ENCODE measurements at regions not wholly inside any gene's neighbourhood (a gene's known extent, or its start where the extent isn't known, plus 50 kb on each side); places are given as distances from the start of the nearest gene placed in this dataset.

- TF ChIP-seq CTCF (IDR thresholded peaks at IDR 0.05) (no peak), POLR2A (IDR thresholded peaks at IDR 0.05) (no peak)
- H3K27ac ChIP-seq, result peak overlapping the region in 3 of 4 donors; percentile 57 to 86 (median 85)
- peaks cover 0 to 15% (median 0%) of the 10 kb centered on the region in 4 donors for H3K4me1 ChIP-seq
- no peaks in the 10 kb centered on the region for H3K27me3 ChIP-seq
- peaks cover 0 to 8% (median 0%) of the 10 kb centered on the region in 4 donors for H3K9me3 ChIP-seq
- DNase-seq, result no peak
- no peak overlapping the region for H3K4me3 ChIP-seq
- H3K36me3 ChIP-seq, result no peaks in the 10 kb centered on the region
Observed at GRCh38 chr6:44059359-44060346, 67.6 kb downstream of the MRPL14 start.

- no peaks in the 10 kb centered on the region for H3K27me3 ChIP-seq
- peaks cover 0 to 11% (median 0%) of the 10 kb centered on the region in 4 donors for H3K4me1 ChIP-seq
- no peak overlapping the region for H3K4me3 ChIP-seq
- DNase-seq, result peak in 2 of 3 donors; percentile 30 to 78
- H3K36me3 ChIP-seq, result no peaks in the 10 kb centered on the region
- peaks cover 0 to 8% (median 0%) of the 10 kb centered on the region in 4 donors for H3K9me3 ChIP-seq
- peak overlapping the region; percentile 49 to 86 (median 71) for H3K27ac ChIP-seq
- TF ChIP-seq CTCF (IDR thresholded peaks at IDR 0.05) (no peak), POLR2A (IDR thresholded peaks at IDR 0.05) (no peak)
Observed at GRCh38 chr6:44058617-44059358, 68.5 kb downstream of the MRPL14 start.

- TF ChIP-seq CTCF (IDR thresholded peaks at IDR 0.05), result no peak
- no peak for TF ChIP-seq POLR2A (IDR thresholded peaks at IDR 0.05)
- Histone ChIP-seq H3K27ac (peak overlapping the region; percentile 36 to 86 (median 64)), H3K4me3 (no peak overlapping the region), H3K27me3 (no peaks in the 10 kb centered on the region), H3K9me3 (peaks cover 0 to 8% (median 0%) of the 10 kb centered on the region in 4 donors), H3K36me3 (no peaks in the 10 kb centered on the region), H3K4me1 (peaks cover 0 to 11% (median 0%) of the 10 kb centered on the region in 4 donors)
- DNase-seq, result no peak
Observed at GRCh38 chr6:44057931-44058616, 69.2 kb downstream of the MRPL14 start.

GRCh38 chr6:44057238-44057930 lies 69.9 kb downstream of the MRPL14 start:
- no peak for DNase-seq
- H3K4me3 ChIP-seq, result no peak overlapping the region
- peak overlapping the region in 2 of 4 donors; percentile 85 to 86 for H3K27ac ChIP-seq
- no peaks in the 10 kb centered on the region for H3K36me3 ChIP-seq
- peaks cover 0 to 8% (median 0%) of the 10 kb centered on the region in 4 donors for H3K9me3 ChIP-seq
- H3K27me3 ChIP-seq, result no peaks in the 10 kb centered on the region
- no peak for TF ChIP-seq CTCF (IDR thresholded peaks at IDR 0.05)
- peaks cover 0 to 16% (median 0%) of the 10 kb centered on the region in 4 donors for H3K4me1 ChIP-seq
